K562 (cell line): ENCODE measurements at regions not wholly inside any gene's neighbourhood (a gene's known extent, or its start where the extent isn't known, plus 50 kb on each side); places are given as distances from the start of the nearest gene placed in this dataset.

Experiments
- ATAC-seq: fragments of 200-7000 bp; cut with Tn5 transposase; 3 replicates; pipeline ENCODE4 v1.9.1; 2020; ENCODE audit warnings: moderate library complexity
- BruUV-seq: library from RNA; stranded (reverse); fragments of 400-500 nt; replicated peaks from 2 replicates; lab custom pipeline; 2021; lab: Mats Ljungman, UMichigan
- CTCF ChIA-PET: fragments of 300-600 bp; formaldehyde crosslinking; extraction: SDS; loops from one replicate; lab custom pipeline; 2021; ENCODE audit warnings: low intra/inter-chr PET ratio; lab: Yijun Ruan, JAX
- POLR2A ChIA-PET: fragments of 300-600, 350-650 bp; sonication (Branson Sonifier 250); formaldehyde crosslinking; extraction: SDS; loops from one replicate; lab custom pipeline; 2021; ENCODE audit warnings: antibody characterized with exemption, inconsistent platforms; lab: Yijun Ruan, JAX
- DNase-seq, 4 experiments: peaks; one replicate each; pipeline versions ENCODE4 v3.0.0 to v3.0.0-alpha.2; 2011 to 2018; ENCODE audit warnings: low spot score in 3 of 4, mixed read lengths in 3 of 4; ENCODE audit errors: extremely low read depth in 1 of 4
- FAIRE-seq: peaks from 2 replicates; lab custom pipeline; 2011; peaks lifted over from hg19 to GRCh38; lab: Jason Lieb, UNC
- H2AFZ ChIP-seq: 2 replicates; pipeline ENCODE4 v1.6.0; 2011; ENCODE audit warnings: low read depth, low read length, control low read depth, inconsistent platforms
- H3K27ac ChIP-seq: fragments of 200-600 bp; 3 replicates; pipeline ENCODE4 v1.8.0; 2011; ENCODE audit warnings: low read depth, mild to moderate bottlenecking, control low read depth, inconsistent platforms, low read length, moderate library complexity, mixed read lengths; ENCODE audit errors: extremely low read depth
- H3K27me3 ChIP-seq, 2 experiments: fragments of 300-600 bp in 1 of 2; 2 replicates in 1 of 2; 3 replicates in 1 of 2; pipeline versions ENCODE4 v1.6.0 to v1.8.0; 2011; ENCODE audit warnings: inconsistent platforms in 2 of 2, low read length in 2 of 2, mild to moderate bottlenecking in 1 of 2, mixed read lengths in 1 of 2, moderate library complexity in 1 of 2; ENCODE audit not compliant: control insufficient read depth in 2 of 2, insufficient read depth in 2 of 2
- H3K36me3 ChIP-seq: fragments of 300-600 bp; 3 replicates; pipeline ENCODE4 v1.8.0; 2011; ENCODE audit warnings: mild to moderate bottlenecking, low read length, inconsistent platforms; ENCODE audit not compliant: control insufficient read depth, insufficient read depth
- H3K4me1 ChIP-seq, 2 experiments: fragments of 200-600 bp in 1 of 2; replicated peaks in 1 of 2; 2 replicates in 1 of 2; 3 replicates in 1 of 2; pipeline versions ENCODE4 v1.5.1 to v1.8.0; 2011; ENCODE audit warnings: inconsistent platforms in 2 of 2, low read length in 2 of 2, mild to moderate bottlenecking in 1 of 2, mixed read lengths in 1 of 2, moderate library complexity in 1 of 2; ENCODE audit not compliant: control insufficient read depth in 2 of 2, insufficient read depth in 2 of 2
- H3K4me2 ChIP-seq: 2 replicates; pipeline ENCODE4 v1.6.1; 2011; ENCODE audit warnings: low read length, control low read depth, inconsistent platforms, mixed read lengths; ENCODE audit not compliant: insufficient read depth
- H3K4me3 ChIP-seq: fragments of 200-600 bp; sonication (generic), shearing (Covaris generic); 2 replicates; pipeline ENCODE4 v1.5.1; 2016; ENCODE audit warnings: control low read depth, inconsistent platforms
- H3K79me2 ChIP-seq: fragments of 200-600 bp; 3 replicates; pipeline ENCODE4 v1.8.0; 2011; ENCODE audit warnings: low read length, inconsistent platforms; ENCODE audit not compliant: control insufficient read depth, insufficient read depth
- H3K9ac ChIP-seq, 2 experiments: 2 replicates each; pipeline versions ENCODE4 v1.6.0 to v1.6.1; 2011; ENCODE audit warnings: low read depth in 2 of 2, low read length in 2 of 2, control low read depth in 1 of 2, inconsistent platforms in 1 of 2, mild to moderate bottlenecking in 1 of 2, mixed read lengths in 1 of 2; ENCODE audit not compliant: insufficient read depth in 1 of 2
- H3K9me1 ChIP-seq: one replicate; pipeline ENCODE4 v1.6.0; 2011; ENCODE audit warnings: inconsistent platforms, mild to moderate bottlenecking, low read length, moderate library complexity; ENCODE audit not compliant: control insufficient read depth, insufficient read depth
- H3K9me3 ChIP-seq: replicated peaks from 2 replicates; pipeline ENCODE4 v1.5.1; 2011; ENCODE audit warnings: low read depth, low read length, inconsistent platforms; ENCODE audit not compliant: control insufficient read depth, insufficient read depth
- H4K20me1 ChIP-seq: replicated peaks from 2 replicates; pipeline ENCODE4 v1.6.1; 2011; ENCODE audit warnings: low read length, inconsistent platforms, mixed read lengths; ENCODE audit not compliant: control insufficient read depth, insufficient read depth
- ARHGAP35 ChIP-seq: fragments of 450-650 bp; IDR thresholded peaks from 2 replicates; pipeline ENCODE4 v1.6.1; 2018; ENCODE audit not compliant: partially characterized antibody
- ATF1 ChIP-seq, 2 experiments: fragments of 450-650 bp in 1 of 2; IDR thresholded peaks; 2 replicates each; pipeline ENCODE4 v1.6.1; 2016; ENCODE audit warnings: missing compliant biosample characterization in 1 of 2, missing genetic modification characterization in 1 of 2
- CBX5 ChIP-seq: IDR thresholded peaks from 2 replicates; pipeline ENCODE4 v1.6.1; 2014; ENCODE audit warnings: low read depth, borderline replicate concordance
- ETV6 ChIP-seq, 3 experiments: fragments of 150-350 bp in 1 of 3; sonication (generic) in 1 of 3; formaldehyde crosslinking in 1 of 3; IDR thresholded peaks; 2 replicates each; pipeline versions ENCODE4 v1.6.1 to v1.8.0; 2014 to 2022; ENCODE audit warnings: borderline replicate concordance in 2 of 3, low read depth in 2 of 3, antibody characterized with exemption in 1 of 3, low read length in 1 of 3, mild to moderate bottlenecking in 1 of 3, missing genetic modification reagents in 1 of 3
- FIP1L1 ChIP-seq: fragments of 200-400 bp; formaldehyde crosslinking; IDR thresholded peaks from 2 replicates; pipeline ENCODE4 v1.6.1; 2018; ENCODE audit warnings: mild to moderate bottlenecking, low read depth, low read length; ENCODE audit not compliant: poor library complexity, severe bottlenecking
- FOXO4 ChIP-seq: fragments of 450-650 bp; formaldehyde crosslinking; IDR thresholded peaks from 2 replicates; pipeline ENCODE4 v1.4.0; 2020; ENCODE audit warnings: mild to moderate bottlenecking, moderate library complexity
- GMEB1 ChIP-seq: fragments of 250-450 bp; sonication (Bioruptor Pico); IDR thresholded peaks from 2 replicates; pipeline ENCODE4 v1.4.0; 2020; ENCODE audit warnings: mild to moderate bottlenecking
- HES1 ChIP-seq: fragments of 450-650 bp; IDR thresholded peaks from 2 replicates; pipeline ENCODE4 v1.6.1; 2016; ENCODE audit warnings: low read depth, mild to moderate bottlenecking, moderate library complexity
- IRF1 ChIP-seq: sonication (generic); formaldehyde crosslinking; IDR thresholded peaks from 2 replicates; pipeline ENCODE4 v1.8.0; 2022; ENCODE audit warnings: missing genetic modification reagents, mild to moderate bottlenecking, borderline replicate concordance
- MXI1 ChIP-seq: IDR thresholded peaks from 2 replicates; pipeline ENCODE4 v1.6.1; 2011; ENCODE audit warnings: low read depth, mild to moderate bottlenecking, improper control_type of control experiment, low read length
- RBFOX2 ChIP-seq: fragments of 200-400 bp; formaldehyde crosslinking; IDR thresholded peaks from 2 replicates; pipeline ENCODE4 v1.6.1; 2017; ENCODE audit warnings: low read depth, mild to moderate bottlenecking, low read length, moderate library complexity
- TAF9B ChIP-seq: fragments of 450-650 bp; IDR thresholded peaks from 2 replicates; pipeline ENCODE4 v1.6.1; 2018; ENCODE audit warnings: mild to moderate bottlenecking; ENCODE audit not compliant: partially characterized antibody
- THAP12 ChIP-seq: fragments of 250-450 bp; sonication (Bioruptor Pico); IDR thresholded peaks from 2 replicates; pipeline ENCODE4 v1.9.0; 2021; ENCODE audit warnings: mild to moderate bottlenecking, inconsistent platforms
- ZNF277 ChIP-seq: fragments of 250-450 bp; sonication (Bioruptor Pico); IDR thresholded peaks from 2 replicates; pipeline ENCODE4 v1.8.0; 2022; ENCODE audit warnings: inconsistent platforms, mild to moderate bottlenecking, moderate library complexity, borderline replicate concordance
- WGBS: fragments of 100-300 bp; shearing (Covaris generic); methylation state at CpG from one replicate; pipeline ENCODE4 v1.1.6; 2016; ENCODE audit warnings: low coverage, mixed read lengths; ENCODE audit not compliant: insufficient coverage; ENCODE audit errors: missing lambda C conversion rate; 5-methylcytosine and 5-hydroxymethylcytosine counted together
- in situ Hi-C: fragments of 300-500 bp; cut with MboI; formaldehyde crosslinking; loops from 4 replicates; pipeline ENCODE4 v1.15.0; 2018; ENCODE audit warnings: inconsistent platforms, mixed read lengths
- intact Hi-C: fragments of 100-400 bp; cut with micrococcal nuclease; formaldehyde crosslinking; loops from 2 replicates; pipeline ENCODE4 v1.14.2; 2022

GRCh38 chr2:180246268-180246667 is 239.2 kb upstream of the CWC22 start:
- Histone ChIP-seq H3K4me1 (no peaks in the 10 kb centered on the region), H3K4me2 (no peak overlapping the region), H3K27ac (no peak overlapping the region), H4K20me1 (no peaks in the 10 kb centered on the region), H3K4me3 (no peak overlapping the region), H3K9me1 (no peaks in the 10 kb centered on the region), H3K79me2 (no peaks in the 10 kb centered on the region), H3K9me3 (no peaks in the 10 kb centered on the region), H3K9ac (no peak overlapping the region), H2AFZ (no peak overlapping the region), H3K36me3 (no peaks in the 10 kb centered on the region), H3K27me3 (no peaks in the 10 kb centered on the region)
- CTCF ChIA-PET = no interaction called here
- in situ Hi-C loops (no loop called here), intact Hi-C loops (no loop called here)
- FAIRE-seq (no peak), DNase-seq (no peak), ATAC-seq (no peak)
- 0% methylated on average over 2 of the region's 2 CpGs for WGBS
- BruUV-seq = no TSS peak
- POLR2A ChIA-PET = no interaction called here
- no peak for TF ChIP-seq IRF1 (CRISPR knock-in tag)
- no peak for TF ChIP-seq ZNF277 (CRISPR knock-in tag)
- TF ChIP-seq GMEB1 (CRISPR knock-in tag) = no peak
- no peak for TF ChIP-seq HES1
- TF ChIP-seq ATF1 (CRISPR knock-in tag; IDR thresholded peaks at IDR 0.05) = no peak
- TF ChIP-seq ATF1 (tag; IDR thresholded peaks at IDR 0.05) = no peak
- no peak for TF ChIP-seq THAP12 (CRISPR knock-in tag)
- no peak for TF ChIP-seq TAF9B
- no peak for TF ChIP-seq FIP1L1
- TF ChIP-seq ETV6 (IDR thresholded peaks at IDR 0.05; ENCODE audit: borderline replicate concordance in 1 of 2, low read depth in 2 of 2, low read length in 1 of 2) = no peak
- TF ChIP-seq ETV6 (CRISPR knock-in tag; IDR thresholded peaks at IDR 0.05; ENCODE audit: borderline replicate concordance) = no peak
- no peak for TF ChIP-seq ARHGAP35
- TF ChIP-seq MXI1 = no peak
- TF ChIP-seq FOXO4 (CRISPR knock-in tag) = no peak
- TF ChIP-seq CBX5 = no peak
- no peak for TF ChIP-seq RBFOX2
